Epithelial cell of prostate (primary cell): ENCODE measurements at regions not wholly inside any gene's neighbourhood (a gene's known extent, or its start where the extent isn't known, plus 50 kb on each side); places are given as distances from the start of the nearest gene placed in this dataset.
"Not testable (repeated sequence)": the region's sequence is repeated elsewhere in the genome, so short reads cannot be mapped to it uniquely, and the experiment has no call there.

ENCODE experiments used
- DNase-seq: peaks from one replicate; pipeline ENCODE4 v3.0.0-alpha.2; 2011; ENCODE audit warnings: low read depth, low spot score
- H3K27ac ChIP-seq: fragments of 450-650 bp; 2 replicates; pipeline ENCODE4 v1.5.1; 2017; ENCODE audit warnings: mild to moderate bottlenecking

DNA sequence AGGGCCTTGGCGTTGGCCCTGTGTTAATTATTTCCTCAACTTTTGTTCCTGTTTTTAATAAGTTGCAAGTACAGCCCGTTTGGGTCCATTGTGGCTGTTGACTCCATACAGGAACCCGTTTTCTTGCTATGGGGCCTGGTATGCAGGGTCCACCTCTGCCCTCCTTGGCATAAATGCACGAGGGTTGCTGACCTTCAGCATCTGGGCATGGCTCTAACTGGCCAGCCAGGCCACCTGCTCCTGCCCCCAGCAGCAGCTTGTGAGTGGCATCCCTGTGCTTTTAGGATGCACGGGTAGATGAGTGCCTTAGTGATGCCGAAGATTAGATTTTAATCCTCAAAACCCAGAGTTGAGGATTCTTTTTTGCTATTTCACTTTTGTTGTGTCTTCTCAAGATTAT, 123.2 kb downstream of the GLRX3 start:
- no peak overlapping the region for H3K27ac ChIP-seq
- DNase-seq, result no peak

- no peak overlapping the region for H3K27ac ChIP-seq
- no peak for DNase-seq
These were observed 125.1 kb downstream of the GLRX3 start for GRCh38 chr10:130261306-130261705.

DNA sequence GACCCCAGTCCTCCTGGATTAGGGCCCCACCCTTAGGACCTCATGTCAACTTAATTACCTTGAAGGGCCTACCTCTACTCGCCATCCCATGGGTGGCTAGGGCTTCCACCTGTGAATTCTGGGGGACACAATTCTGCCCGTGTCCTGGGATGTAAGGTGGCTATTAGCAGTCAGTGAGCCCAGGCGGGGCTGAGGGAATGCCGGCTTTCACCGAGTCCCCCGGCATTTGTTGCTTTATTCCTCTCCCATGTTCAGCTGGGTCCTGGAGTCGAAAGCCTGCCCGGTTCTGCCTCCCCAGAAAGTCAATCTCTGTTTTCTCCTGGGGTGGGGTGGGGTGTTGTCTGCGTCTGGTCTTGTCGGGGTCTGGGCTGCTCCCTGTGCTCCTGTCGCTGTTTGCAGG, 125.6 kb downstream of the GLRX3 start:
- no peak for DNase-seq
- H3K27ac ChIP-seq, result no peak overlapping the region

- DNase-seq, result no peak
- no peak overlapping the region for H3K27ac ChIP-seq
These were observed 127.1 kb downstream of the GLRX3 start for GRCh38 chr10:130263289-130263688.

DNA sequence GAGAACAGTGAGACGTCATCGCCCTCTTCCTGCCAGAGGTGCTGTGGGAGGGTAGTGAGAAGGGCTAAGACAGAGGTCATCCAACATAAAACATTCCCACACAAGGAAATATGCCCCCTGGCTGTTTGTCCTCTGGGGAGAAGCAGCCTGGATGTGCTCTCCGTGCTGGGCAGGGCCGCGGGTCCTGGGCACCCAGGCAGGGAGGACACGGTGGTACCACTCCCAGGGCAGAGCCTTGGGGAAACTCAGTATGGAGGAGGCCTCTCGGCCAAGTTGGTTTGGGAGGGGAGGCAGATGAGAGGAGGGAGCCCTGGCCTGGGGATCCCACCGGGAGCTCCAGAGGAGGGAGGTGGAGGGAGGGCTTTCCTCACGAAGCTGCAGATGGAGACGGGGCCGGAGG, 129.4 kb downstream of the GLRX3 start:
- no peak for DNase-seq

GRCh38 chr10:130282492-130283218, 146.5 kb downstream of the GLRX3 start:
- no peak for DNase-seq

More for the DNA sequence above, 129.4 kb downstream of the GLRX3 start:
- no peak overlapping the region for H3K27ac ChIP-seq

GRCh38 chr10:130283219-130283545, 147.0 kb downstream of the GLRX3 start:
- no peak for DNase-seq
- no peak overlapping the region for H3K27ac ChIP-seq

More at GRCh38 chr10:130282492-130283218, 146.5 kb downstream of the GLRX3 start:
- H3K27ac ChIP-seq, result no peak overlapping the region

GRCh38 chr10:130295761-130296160, 159.6 kb downstream of the GLRX3 start:
- H3K27ac ChIP-seq, DNase-seq: not testable (repeated sequence)

- no peak for DNase-seq
- peak overlapping the region; percentile 52 for H3K27ac ChIP-seq
These were observed 164.4 kb downstream of the GLRX3 start for GRCh38 chr10:130300608-130301020.

GRCh38 chr10:130301021-130301892, 165.1 kb downstream of the GLRX3 start:
- H3K27ac ChIP-seq, result peak overlapping the region; percentile 52
- no peak for DNase-seq

- no peak for DNase-seq
- H3K27ac ChIP-seq, result no peak overlapping the region
These were observed 190.8 kb downstream of the GLRX3 start for GRCh38 chr10:130326954-130327353.

GRCh38 chr10:130329792-130330191, 193.6 kb downstream of the GLRX3 start:
- no peak for DNase-seq
- H3K27ac ChIP-seq, result no peak overlapping the region

DNA sequence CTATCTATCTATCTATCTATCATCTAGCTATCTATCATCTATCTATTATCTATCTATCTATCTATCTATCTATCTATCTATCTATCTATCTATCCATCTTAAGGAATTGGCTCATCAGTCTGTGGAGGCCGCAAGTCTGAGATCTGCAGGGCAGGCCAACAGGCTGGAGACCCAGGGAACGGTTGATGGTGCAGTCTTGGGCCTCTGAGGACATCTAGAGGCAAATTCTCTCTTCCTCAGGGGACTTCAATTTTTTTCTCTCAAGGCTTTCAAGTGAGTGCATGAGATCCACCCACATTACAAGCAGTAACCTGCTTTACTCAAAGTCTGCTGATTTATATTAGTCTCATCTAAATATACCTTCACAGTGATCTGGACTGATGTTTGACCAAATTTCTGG, 197.0 kb downstream of the GLRX3 start:
- no peak for DNase-seq
- H3K27ac ChIP-seq, result no peak overlapping the region

- H3K27ac ChIP-seq, result no peak overlapping the region
- DNase-seq, result no peak
These were observed 199.1 kb downstream of the GLRX3 start for GRCh38 chr10:130335336-130335735.

DNA sequence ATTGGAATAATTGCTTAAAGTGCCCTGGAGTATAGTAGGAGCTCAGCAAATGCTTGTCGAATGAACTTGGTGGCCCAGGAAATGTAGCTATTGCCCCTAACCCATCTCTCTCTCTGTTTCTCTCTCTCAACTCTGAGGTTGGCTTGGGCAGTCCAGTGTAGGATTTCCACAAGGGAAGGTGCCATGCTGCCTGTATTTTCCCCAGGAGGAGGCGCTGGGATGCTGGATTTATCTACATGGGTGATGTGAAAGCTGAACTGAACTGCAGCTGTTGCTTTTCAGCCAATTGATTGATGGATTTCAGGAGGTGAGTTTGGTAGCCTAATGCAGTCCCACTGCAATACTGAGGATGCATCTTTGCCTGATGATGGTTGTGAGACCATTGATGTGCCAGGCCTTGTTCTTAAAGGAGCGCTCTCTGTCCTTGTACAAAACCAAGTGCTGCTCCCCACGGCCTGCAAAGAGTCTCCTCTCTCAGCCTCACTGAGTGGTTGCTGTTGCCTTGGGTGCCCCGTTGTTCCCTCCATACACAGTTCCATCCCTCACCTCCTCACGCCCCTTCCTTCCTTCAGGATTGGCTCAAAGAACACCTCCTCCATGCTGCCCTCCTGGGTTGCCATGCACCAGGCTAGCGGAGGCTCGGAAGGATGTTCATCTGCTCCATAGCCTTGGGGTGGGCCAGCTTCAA, 200.6 kb downstream of the GLRX3 start:
- DNase-seq, result no peak
- no peak overlapping the region for H3K27ac ChIP-seq

- DNase-seq, result no peak
- no peak overlapping the region for H3K27ac ChIP-seq
These were observed 201.1 kb downstream of the GLRX3 start for GRCh38 chr10:130337305-130337640.

- no peak overlapping the region for H3K27ac ChIP-seq
- DNase-seq, result no peak
These were observed 201.8 kb downstream of the GLRX3 start for GRCh38 chr10:130337696-130338635.

- no peak for DNase-seq
- H3K27ac ChIP-seq, result no peak overlapping the region
These were observed 202.4 kb downstream of the GLRX3 start for GRCh38 chr10:130338636-130339024.

GRCh38 chr10:130339091-130339490, 202.9 kb downstream of the GLRX3 start:
- DNase-seq, result no peak
- H3K27ac ChIP-seq, result no peak overlapping the region

- DNase-seq, result no peak
- H3K27ac ChIP-seq, result no peak overlapping the region
These were observed 203.7 kb downstream of the GLRX3 start for GRCh38 chr10:130339911-130340310.
